ENCODE measurements at regions not wholly inside any gene's neighbourhood (a gene's known extent, or its start where the extent isn't known, plus 50 kb on each side); places are given as distances from the start of the nearest gene placed in this dataset.

DNA sequence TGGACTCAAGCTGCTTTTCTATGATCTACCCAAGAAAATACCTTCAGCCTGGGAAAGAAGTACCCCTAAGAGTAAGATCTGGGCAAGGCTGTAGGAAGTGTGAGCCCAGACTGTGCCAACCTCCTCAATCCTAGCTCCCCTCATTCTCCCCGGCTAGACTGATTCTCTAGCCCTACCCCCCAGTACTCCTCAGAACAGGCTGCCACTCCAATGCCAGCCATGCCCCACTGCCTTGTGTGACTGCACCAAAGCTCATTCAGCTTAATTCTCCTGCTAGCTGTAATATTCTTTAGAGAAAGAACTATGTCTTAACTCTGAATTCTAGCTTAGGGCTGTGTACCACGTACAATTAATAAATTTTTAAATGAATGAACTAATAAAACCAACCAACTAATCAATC, 92.6 kb upstream of the AKIP1 start:
- Histone ChIP-seq H3F3A (ENCODE audit: insufficient read depth, low read length) (no peaks in the 10 kb centered on the region), H3K9me3 (ENCODE audit: low read length) (no peaks in the 10 kb centered on the region), H3K9me2 (ENCODE audit: low read depth, low read length) (no peaks in the 10 kb centered on the region), H3K36me3 (ENCODE audit: insufficient read depth, low read length) (no peaks in the 10 kb centered on the region), H3K4me1 (ENCODE audit: insufficient read depth, low read length, severe bottlenecking) (no peaks in the 10 kb centered on the region), H4K20me1 (ENCODE audit: insufficient read depth, low read length) (no peaks in the 10 kb centered on the region), H2AFZ (ENCODE audit: low read length) (no peak overlapping the region), H3K27ac (ENCODE audit: low read depth, low read length, poor library complexity, severe bottlenecking) (no peak overlapping the region), H3K27me3 (ENCODE audit: insufficient read depth, low read length) (no peaks in the 10 kb centered on the region), H3K9ac (ENCODE audit: low read length) (no peak overlapping the region), H3K4me3 (ENCODE audit: low read depth, low read length, poor library complexity, severe bottlenecking) (no peak overlapping the region), H3K4me2 (ENCODE audit: low read length) (no peak overlapping the region), H3K79me2 (ENCODE audit: insufficient read depth, low read length) (no peaks in the 10 kb centered on the region)
- TF ChIP-seq CTCF (IDR thresholded peaks at IDR 0.05; ENCODE audit: low read length), result no peak
- TF ChIP-seq EZH2 (IDR thresholded peaks at IDR 0.05; ENCODE audit: borderline replicate concordance, low read length), result no peak

DNA sequence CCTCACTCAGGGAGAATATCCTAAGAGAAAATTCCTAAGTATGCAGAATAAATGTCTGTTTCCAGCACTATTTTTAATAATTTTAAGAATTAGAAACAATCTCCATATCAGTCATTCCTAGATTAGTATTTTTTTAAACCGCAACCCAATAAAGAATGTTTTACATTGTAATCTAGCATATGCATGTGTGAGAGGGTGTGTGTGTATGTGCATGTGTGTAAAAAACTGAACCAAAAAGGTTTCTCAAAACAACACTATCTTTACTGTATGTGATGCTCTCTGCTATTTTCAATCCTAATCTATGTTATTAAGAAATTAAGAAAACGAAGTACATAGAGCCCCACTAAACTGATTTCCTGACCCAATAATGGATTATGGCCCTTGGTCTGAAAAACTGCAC, 90.6 kb upstream of the AKIP1 start:
- Histone ChIP-seq H3K9me3 (ENCODE audit: low read length) (no peaks in the 10 kb centered on the region), H3K27ac (ENCODE audit: low read depth, low read length, poor library complexity, severe bottlenecking) (no peak overlapping the region), H3K36me3 (ENCODE audit: insufficient read depth, low read length) (no peaks in the 10 kb centered on the region), H3K9ac (ENCODE audit: low read length) (no peak overlapping the region), H3F3A (ENCODE audit: insufficient read depth, low read length) (no peaks in the 10 kb centered on the region), H3K4me3 (ENCODE audit: low read depth, low read length, poor library complexity, severe bottlenecking) (no peak overlapping the region), H3K4me1 (ENCODE audit: insufficient read depth, low read length, severe bottlenecking) (no peaks in the 10 kb centered on the region), H4K20me1 (ENCODE audit: insufficient read depth, low read length) (no peaks in the 10 kb centered on the region), H3K79me2 (ENCODE audit: insufficient read depth, low read length) (no peaks in the 10 kb centered on the region), H3K9me2 (ENCODE audit: low read depth, low read length) (no peaks in the 10 kb centered on the region), H2AFZ (ENCODE audit: low read length) (no peak overlapping the region), H3K4me2 (ENCODE audit: low read length) (no peak overlapping the region), H3K27me3 (ENCODE audit: insufficient read depth, low read length) (no peaks in the 10 kb centered on the region)
- no peak for TF ChIP-seq CTCF (IDR thresholded peaks at IDR 0.05; ENCODE audit: low read length)

DNA sequence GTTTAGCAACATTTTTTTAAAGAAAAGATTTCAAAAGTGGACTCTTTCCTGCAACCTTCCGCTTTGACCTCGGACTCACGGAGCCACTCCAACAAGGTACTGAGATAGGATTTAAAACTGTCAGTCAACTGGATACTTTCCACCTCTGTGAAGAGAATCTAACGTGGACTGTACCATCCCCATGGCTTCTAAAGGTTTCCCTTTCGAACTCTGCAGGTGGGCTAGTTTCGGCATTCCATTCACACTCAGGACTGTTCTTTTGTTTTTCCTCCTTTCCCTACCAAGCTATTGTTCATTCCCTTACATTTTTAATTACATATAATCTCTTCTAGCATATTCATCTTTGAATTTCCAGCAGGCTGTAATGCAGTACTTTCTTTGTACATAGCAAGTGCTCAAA, 88.5 kb upstream of the AKIP1 start:
- Histone ChIP-seq H4K20me1 (ENCODE audit: insufficient read depth, low read length) (no peaks in the 10 kb centered on the region), H3F3A (ENCODE audit: insufficient read depth, low read length) (no peaks in the 10 kb centered on the region), H3K79me2 (ENCODE audit: insufficient read depth, low read length) (no peaks in the 10 kb centered on the region), H3K4me3 (ENCODE audit: low read depth, low read length, poor library complexity, severe bottlenecking) (no peak overlapping the region), H3K36me3 (ENCODE audit: insufficient read depth, low read length) (no peaks in the 10 kb centered on the region), H3K9ac (ENCODE audit: low read length) (no peak overlapping the region), H3K27me3 (ENCODE audit: insufficient read depth, low read length) (no peaks in the 10 kb centered on the region; the same call in 1 of the 2 replicates), H3K4me2 (ENCODE audit: low read length) (no peak overlapping the region), H3K9me3 (ENCODE audit: low read length) (no peaks in the 10 kb centered on the region), H3K4me1 (ENCODE audit: insufficient read depth, low read length, severe bottlenecking) (no peaks in the 10 kb centered on the region), H3K9me2 (ENCODE audit: low read depth, low read length) (no peaks in the 10 kb centered on the region), H3K27ac (ENCODE audit: low read depth, low read length, poor library complexity, severe bottlenecking) (no peak overlapping the region), H2AFZ (ENCODE audit: low read length) (no peak overlapping the region)
- TF ChIP-seq EZH2 (IDR thresholded peaks at IDR 0.05; ENCODE audit: borderline replicate concordance, low read length), result no peak
- TF ChIP-seq CTCF (IDR thresholded peaks at IDR 0.05; ENCODE audit: low read length), result no peak
